ENCODE measurements at regions not wholly inside any gene's neighbourhood (a gene's known extent, or its start where the extent isn't known, plus 50 kb on each side); places are given as distances from the start of the nearest gene placed in this dataset.

DNA sequence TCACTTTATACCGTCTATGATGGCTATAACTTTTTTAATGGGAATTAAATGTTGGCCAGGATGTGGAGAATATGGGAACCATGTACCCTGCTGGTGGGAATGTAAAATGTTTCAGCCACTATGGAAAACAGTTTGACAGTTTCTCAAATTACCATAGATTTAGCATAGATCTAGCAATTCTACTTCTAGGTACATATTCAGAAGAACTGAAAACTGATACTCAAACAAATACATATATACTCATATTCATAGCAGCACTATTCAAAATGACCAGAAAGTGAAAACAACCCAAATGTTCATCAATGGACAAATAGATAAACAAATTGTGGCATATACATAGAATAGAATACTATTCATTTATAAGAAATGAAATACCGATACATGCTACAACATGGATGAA, 539.4 kb downstream of the IGSF11 start:
- Histone ChIP-seq H2AFZ (no peak overlapping the region), H3K27me3 (ENCODE audit: insufficient read depth) (no peaks in the 10 kb centered on the region), H3K9me2 (ENCODE audit: insufficient read depth) (peaks cover 5% of the 10 kb centered on the region; the same call in 1 of the 2 replicates), H3K4me1 (ENCODE audit: insufficient read depth) (no peaks in the 10 kb centered on the region), H3K36me3 (ENCODE audit: insufficient read depth) (no peaks in the 10 kb centered on the region), H3K4me2 (no peak overlapping the region), H3K4me3 (no peak overlapping the region), H3K79me2 (replicated peaks; ENCODE audit: insufficient read depth) (no peaks in the 10 kb centered on the region), H3K27ac (ENCODE audit: low read depth) (no peak overlapping the region), H4K20me1 (replicated peaks; ENCODE audit: insufficient read depth) (no peaks in the 10 kb centered on the region), H3F3A (replicated peaks; ENCODE audit: low read depth) (no peaks in the 10 kb centered on the region)
- H3K27me3 Mint-ChIP-seq (ENCODE audit: insufficient read depth, low read depth, poor library complexity), result no peaks in the 10 kb centered on the region
- H3K36me3 Mint-ChIP-seq (ENCODE audit: low read depth), result no peaks in the 10 kb centered on the region
- no peak overlapping the region for H3K27ac Mint-ChIP-seq
- DNase-seq (ENCODE audit: low spot score) (peak; percentile 8), ATAC-seq (no peak)
- H3K4me3 Mint-ChIP-seq, result no peak overlapping the region
- H3K9me3 Mint-ChIP-seq, result no peaks in the 10 kb centered on the region
- no peaks in the 10 kb centered on the region; the same call in 2 of the 3 replicates for H3K4me1 Mint-ChIP-seq
- TF ChIP-seq, protein P1, sequence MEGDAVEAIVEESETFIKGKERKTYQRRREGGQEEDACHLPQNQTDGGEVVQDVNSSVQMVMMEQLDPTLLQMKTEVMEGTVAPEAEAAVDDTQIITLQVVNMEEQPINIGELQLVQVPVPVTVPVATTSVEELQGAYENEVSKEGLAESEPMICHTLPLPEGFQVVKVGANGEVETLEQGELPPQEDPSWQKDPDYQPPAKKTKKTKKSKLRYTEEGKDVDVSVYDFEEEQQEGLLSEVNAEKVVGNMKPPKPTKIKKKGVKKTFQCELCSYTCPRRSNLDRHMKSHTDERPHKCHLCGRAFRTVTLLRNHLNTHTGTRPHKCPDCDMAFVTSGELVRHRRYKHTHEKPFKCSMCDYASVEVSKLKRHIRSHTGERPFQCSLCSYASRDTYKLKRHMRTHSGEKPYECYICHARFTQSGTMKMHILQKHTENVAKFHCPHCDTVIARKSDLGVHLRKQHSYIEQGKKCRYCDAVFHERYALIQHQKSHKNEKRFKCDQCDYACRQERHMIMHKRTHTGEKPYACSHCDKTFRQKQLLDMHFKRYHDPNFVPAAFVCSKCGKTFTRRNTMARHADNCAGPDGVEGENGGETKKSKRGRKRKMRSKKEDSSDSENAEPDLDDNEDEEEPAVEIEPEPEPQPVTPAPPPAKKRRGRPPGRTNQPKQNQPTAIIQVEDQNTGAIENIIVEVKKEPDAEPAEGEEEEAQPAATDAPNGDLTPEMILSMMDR (conservative IDR thresholded peaks at IDR 0.05; ENCODE audit: low read depth in 2 of 2), result peak in 1 of 2 experiments; percentile 34; a peak in 2 of 4 replicates
- TF ChIP-seq EZH2 (IDR thresholded peaks at IDR 0.05; ENCODE audit: low read depth, unreplicated experiment), result no peak

DNA sequence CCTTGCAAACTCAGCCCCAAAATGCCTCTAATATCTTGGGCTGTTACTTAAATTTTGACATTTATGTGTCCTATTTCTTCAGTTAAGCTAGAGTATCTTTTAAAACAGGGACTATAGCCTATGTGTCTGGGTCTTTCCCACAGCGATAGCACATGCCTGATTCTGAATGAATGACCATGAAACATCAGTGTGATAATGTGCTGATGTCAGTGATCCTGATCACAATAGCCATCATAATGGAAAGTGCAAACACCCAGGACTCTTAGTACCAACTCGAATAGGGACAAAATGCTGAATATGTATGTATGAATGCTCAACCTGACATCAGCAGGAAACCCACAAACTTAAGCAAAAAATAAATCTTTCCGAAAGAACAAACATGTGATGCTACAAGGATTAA, 537.4 kb downstream of the IGSF11 start:
- no peaks in the 10 kb centered on the region for H3K36me3 Mint-ChIP-seq (ENCODE audit: low read depth)
- H3K4me1 Mint-ChIP-seq, result no peaks in the 10 kb centered on the region; the same call in 2 of the 3 replicates
- TF ChIP-seq, protein P2, sequence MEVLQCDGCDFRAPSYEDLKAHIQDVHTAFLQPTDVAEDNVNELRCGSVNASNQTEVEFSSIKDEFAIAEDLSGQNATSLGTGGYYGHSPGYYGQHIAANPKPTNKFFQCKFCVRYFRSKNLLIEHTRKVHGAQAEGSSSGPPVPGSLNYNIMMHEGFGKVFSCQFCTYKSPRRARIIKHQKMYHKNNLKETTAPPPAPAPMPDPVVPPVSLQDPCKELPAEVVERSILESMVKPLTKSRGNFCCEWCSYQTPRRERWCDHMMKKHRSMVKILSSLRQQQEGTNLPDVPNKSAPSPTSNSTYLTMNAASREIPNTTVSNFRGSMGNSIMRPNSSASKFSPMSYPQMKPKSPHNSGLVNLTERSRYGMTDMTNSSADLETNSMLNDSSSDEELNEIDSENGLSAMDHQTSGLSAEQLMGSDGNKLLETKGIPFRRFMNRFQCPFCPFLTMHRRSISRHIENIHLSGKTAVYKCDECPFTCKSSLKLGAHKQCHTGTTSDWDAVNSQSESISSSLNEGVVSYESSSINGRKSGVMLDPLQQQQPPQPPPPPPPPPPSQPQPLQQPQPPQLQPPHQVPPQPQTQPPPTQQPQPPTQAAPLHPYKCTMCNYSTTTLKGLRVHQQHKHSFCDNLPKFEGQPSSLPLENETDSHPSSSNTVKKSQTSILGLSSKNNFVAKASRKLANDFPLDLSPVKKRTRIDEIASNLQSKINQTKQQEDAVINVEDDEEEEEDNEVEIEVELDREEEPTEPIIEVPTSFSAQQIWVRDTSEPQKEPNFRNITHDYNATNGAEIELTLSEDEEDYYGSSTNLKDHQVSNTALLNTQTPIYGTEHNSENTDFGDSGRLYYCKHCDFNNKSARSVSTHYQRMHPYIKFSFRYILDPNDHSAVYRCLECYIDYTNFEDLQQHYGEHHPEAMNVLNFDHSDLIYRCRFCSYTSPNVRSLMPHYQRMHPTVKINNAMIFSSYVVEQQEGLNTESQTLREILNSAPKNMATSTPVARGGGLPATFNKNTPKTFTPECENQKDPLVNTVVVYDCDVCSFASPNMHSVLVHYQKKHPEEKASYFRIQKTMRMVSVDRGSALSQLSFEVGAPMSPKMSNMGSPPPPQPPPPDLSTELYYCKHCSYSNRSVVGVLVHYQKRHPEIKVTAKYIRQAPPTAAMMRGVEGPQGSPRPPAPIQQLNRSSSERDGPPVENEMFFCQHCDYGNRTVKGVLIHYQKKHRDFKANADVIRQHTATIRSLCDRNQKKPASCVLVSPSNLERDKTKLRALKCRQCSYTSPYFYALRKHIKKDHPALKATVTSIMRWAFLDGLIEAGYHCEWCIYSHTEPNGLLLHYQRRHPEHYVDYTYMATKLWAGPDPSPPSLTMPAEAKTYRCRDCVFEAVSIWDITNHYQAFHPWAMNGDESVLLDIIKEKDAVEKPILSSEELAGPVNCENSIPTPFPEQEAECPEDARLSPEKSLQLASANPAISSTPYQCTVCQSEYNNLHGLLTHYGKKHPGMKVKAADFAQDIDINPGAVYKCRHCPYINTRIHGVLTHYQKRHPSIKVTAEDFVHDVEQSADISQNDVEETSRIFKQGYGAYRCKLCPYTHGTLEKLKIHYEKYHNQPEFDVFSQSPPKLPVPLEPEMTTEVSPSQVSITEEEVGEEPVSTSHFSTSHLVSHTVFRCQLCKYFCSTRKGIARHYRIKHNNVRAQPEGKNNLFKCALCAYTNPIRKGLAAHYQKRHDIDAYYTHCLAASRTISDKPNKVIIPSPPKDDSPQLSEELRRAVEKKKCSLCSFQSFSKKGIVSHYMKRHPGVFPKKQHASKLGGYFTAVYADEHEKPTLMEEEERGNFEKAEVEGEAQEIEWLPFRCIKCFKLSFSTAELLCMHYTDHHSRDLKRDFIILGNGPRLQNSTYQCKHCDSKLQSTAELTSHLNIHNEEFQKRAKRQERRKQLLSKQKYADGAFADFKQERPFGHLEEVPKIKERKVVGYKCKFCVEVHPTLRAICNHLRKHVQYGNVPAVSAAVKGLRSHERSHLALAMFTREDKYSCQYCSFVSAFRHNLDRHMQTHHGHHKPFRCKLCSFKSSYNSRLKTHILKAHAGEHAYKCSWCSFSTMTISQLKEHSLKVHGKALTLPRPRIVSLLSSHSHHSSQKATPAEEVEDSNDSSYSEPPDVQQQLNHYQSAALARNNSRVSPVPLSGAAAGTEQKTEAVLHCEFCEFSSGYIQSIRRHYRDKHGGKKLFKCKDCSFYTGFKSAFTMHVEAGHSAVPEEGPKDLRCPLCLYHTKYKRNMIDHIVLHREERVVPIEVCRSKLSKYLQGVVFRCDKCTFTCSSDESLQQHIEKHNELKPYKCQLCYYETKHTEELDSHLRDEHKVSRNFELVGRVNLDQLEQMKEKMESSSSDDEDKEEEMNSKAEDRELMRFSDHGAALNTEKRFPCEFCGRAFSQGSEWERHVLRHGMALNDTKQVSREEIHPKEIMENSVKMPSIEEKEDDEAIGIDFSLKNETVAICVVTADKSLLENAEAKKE (CRISPR knock-in tag; IDR thresholded peaks at IDR 0.05), result no peak
- TF ChIP-seq JUNB (IDR thresholded peaks at IDR 0.05; ENCODE audit: unreplicated experiment), result no peak
- TF ChIP-seq CREB1 (CRISPR knock-in tag; IDR thresholded peaks at IDR 0.05; ENCODE audit: low read depth), result no peak
- TF ChIP-seq, protein P1 (conservative IDR thresholded peaks at IDR 0.05; ENCODE audit: low read depth in 2 of 2), result no peak
- TF ChIP-seq ZNF331 (CRISPR knock-in tag; IDR thresholded peaks at IDR 0.05; ENCODE audit: low read depth), result no peak
- TF ChIP-seq POLR2AphosphoS5 (IDR thresholded peaks at IDR 0.05; ENCODE audit: low read depth), result no peak

More for the DNA sequence above, 537.4 kb downstream of the IGSF11 start:
- no peak overlapping the region for H3K4me3 Mint-ChIP-seq
- Histone ChIP-seq H3K4me1 (ENCODE audit: insufficient read depth) (peaks cover 15% of the 10 kb centered on the region), H3K4me3 (no peak overlapping the region), H3K4me2 (no peak overlapping the region), H3K27me3 (ENCODE audit: insufficient read depth) (no peaks in the 10 kb centered on the region), H3F3A (replicated peaks; ENCODE audit: low read depth) (no peaks in the 10 kb centered on the region), H3K9me2 (ENCODE audit: insufficient read depth) (0 out of 2 replicates have a peak, but pooled peaks cover 2% of the 10 kb centered on the region), H3K27ac (ENCODE audit: low read depth) (no peak overlapping the region), H4K20me1 (replicated peaks; ENCODE audit: insufficient read depth) (no peaks in the 10 kb centered on the region), H2AFZ (no peak overlapping the region; the same call in 1 of the 2 replicates), H3K36me3 (ENCODE audit: insufficient read depth) (no peaks in the 10 kb centered on the region), H3K79me2 (replicated peaks; ENCODE audit: insufficient read depth) (no peaks in the 10 kb centered on the region)
- no peaks in the 10 kb centered on the region for H3K9me3 Mint-ChIP-seq
- no peaks in the 10 kb centered on the region for H3K27me3 Mint-ChIP-seq (ENCODE audit: insufficient read depth, low read depth, poor library complexity)
- H3K27ac Mint-ChIP-seq, result no peak overlapping the region
- DNase-seq (ENCODE audit: low spot score), result no peak
- no peak for ATAC-seq

All from GM23338 (cell line).